Hepatocyte (in vitro differentiated cells): ENCODE measurements at regions not wholly inside any gene's neighbourhood (a gene's known extent, or its start where the extent isn't known, plus 50 kb on each side); places are given as distances from the start of the nearest gene placed in this dataset.

Experiments used
- CTCF ChIP-seq: fragments of 200-600 bp; sonication (generic); IDR thresholded peaks from 2 replicates; pipeline ENCODE4 v1.5.1; 2016; ENCODE audit warnings: antibody characterized with exemption, mild to moderate bottlenecking; ENCODE audit not compliant: poor library complexity
- EZH2 ChIP-seq: fragments of 200-600 bp; sonication (generic); IDR thresholded peaks from 2 replicates; pipeline ENCODE4 v1.6.1; 2016; ENCODE audit warnings: antibody characterized with exemption, mild to moderate bottlenecking, borderline replicate concordance
- EZH2phosphoT487 ChIP-seq: fragments of 200-600 bp; sonication (generic); IDR thresholded peaks from one replicate; pipeline ENCODE4 v1.6.1; 2018; ENCODE audit warnings: antibody characterized with exemption, mild to moderate bottlenecking, low read depth, moderate library complexity; ENCODE audit not compliant: unreplicated experiment, severe bottlenecking

GRCh38 chr19:27744926-27745768 is 1467.8 kb downstream of the UQCRFS1 start:
- TF ChIP-seq CTCF (no peak), EZH2 (no peak), EZH2phosphoT487 (no peak)
